GM20000 (cell line): ENCODE measurements at regions not wholly inside any gene's neighbourhood (a gene's known extent, or its start where the extent isn't known, plus 50 kb on each side); places are given as distances from the start of the nearest gene placed in this dataset.

Source experiments
- DNase-seq: peaks from one replicate; pipeline ENCODE4 v3.0.0; 2012; ENCODE audit warnings: low spot score
- CTCF ChIP-seq: IDR thresholded peaks from 2 replicates; pipeline ENCODE4 v1.5.1; 2012; ENCODE audit warnings: mild to moderate bottlenecking, control low read depth; ENCODE audit errors: extremely low read depth, missing control alignments

DNA sequence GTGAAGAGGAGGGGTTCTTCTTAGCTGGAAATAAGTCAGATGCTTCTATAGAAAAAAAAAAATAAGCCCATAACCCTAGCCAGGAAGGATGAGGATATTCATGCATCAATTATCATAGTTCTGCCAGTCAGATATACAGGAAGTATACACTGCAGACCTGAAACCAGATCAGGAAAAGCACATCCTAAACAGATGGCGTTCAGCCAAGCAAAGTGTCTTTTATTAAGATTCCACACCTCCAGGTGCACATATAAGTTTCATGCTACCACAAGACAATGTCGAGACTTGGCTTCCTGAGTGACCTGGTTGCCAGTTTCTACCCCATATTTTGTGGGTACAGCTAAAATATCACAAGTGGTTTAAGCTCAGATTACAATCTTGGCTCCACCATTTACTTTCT, 108.3 kb downstream of the CETN3 start:
- no peak for DNase-seq
- TF ChIP-seq CTCF, result no peak

- no peak for DNase-seq
- TF ChIP-seq CTCF, result no peak
Observed at GRCh38 chr5:90297045-90297764, 112.4 kb downstream of the CETN3 start.

DNA sequence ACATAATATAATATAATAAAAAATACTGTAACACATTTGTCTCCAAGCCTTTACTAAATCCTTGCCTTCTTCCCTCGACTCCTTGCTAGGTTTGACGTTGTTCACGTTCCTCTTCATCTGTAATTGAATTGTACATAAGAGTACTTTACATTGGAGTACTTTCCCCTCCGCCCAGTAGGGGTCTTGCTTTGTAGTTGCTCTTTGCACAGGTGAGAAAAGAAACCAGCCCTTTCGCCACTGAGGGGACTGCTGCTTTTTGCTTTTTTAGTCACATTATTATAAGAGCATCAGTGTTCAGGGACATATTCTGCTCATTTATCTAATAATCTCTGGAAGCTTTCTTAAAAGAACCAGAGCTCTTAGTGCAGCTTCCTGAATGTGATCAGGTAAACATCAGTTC, 115.0 kb downstream of the CETN3 start:
- no peak for TF ChIP-seq CTCF
- no peak for DNase-seq

DNA sequence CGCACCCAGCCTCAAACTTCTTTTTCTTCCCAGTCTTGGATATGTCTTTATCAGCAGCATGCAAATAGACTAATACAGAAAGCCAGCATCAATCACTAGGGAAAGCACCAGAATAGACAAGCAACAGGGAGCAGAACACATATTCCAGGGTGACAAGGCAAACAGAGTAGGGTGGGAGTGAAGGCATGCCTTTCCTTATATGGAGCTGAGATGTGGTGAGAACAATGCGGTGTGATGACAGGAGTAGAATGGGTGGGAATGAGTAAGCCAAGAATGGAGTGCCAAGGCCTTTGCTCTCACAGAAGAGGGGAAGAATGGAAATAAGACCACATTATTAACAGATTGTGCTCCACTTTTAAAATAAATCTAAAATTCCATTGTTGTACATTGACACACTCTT, 115.6 kb downstream of the CETN3 start:
- no peak for TF ChIP-seq CTCF
- no peak for DNase-seq

- TF ChIP-seq CTCF, result no peak
- no peak for DNase-seq
Observed at GRCh38 chr5:90290648-90291047, 118.9 kb downstream of the CETN3 start.

DNA sequence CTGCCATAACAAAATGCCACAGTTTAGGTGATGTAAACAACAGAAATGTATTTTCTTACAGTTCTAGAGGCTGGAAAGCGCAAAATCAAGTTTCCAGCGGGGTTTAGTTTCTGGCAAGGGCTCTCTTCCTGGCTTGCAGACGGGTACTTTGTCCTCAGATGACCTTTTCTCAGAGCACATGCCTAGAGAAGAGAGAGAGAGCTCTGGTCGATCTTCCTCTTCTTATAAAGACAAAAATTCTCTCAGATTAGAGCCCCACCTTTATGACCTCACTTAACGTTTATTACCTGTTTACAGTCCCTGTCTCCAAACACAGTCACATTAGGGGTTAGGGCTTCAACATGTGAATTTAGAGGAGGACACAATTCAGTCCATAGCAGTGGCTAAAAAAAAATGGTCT, 119.7 kb downstream of the CETN3 start:
- TF ChIP-seq CTCF, result no peak
- DNase-seq, result no peak

- DNase-seq, result no peak
- TF ChIP-seq CTCF, result no peak
Observed at GRCh38 chr5:90287036-90287435, 122.5 kb downstream of the CETN3 start.
